Epidermal melanocyte (primary cell): ENCODE measurements at regions not wholly inside any gene's neighbourhood (a gene's known extent, or its start where the extent isn't known, plus 50 kb on each side); places are given as distances from the start of the nearest gene placed in this dataset.
"Not testable (repeated sequence)": the region's sequence is repeated elsewhere in the genome, so short reads cannot be mapped to it uniquely, and the experiment has no call there.

Source experiments
- DNase-seq: peaks from one replicate; pipeline ENCODE4 v3.0.0; 2011; ENCODE audit warnings: low spot score; ENCODE audit not compliant: insufficient read length

GRCh38 chr12:93978553-93978952 is 169.8 kb upstream of the PLXNC1 start:
- DNase-seq, result no peak

GRCh38 chr12:93979189-93979588 is 169.2 kb upstream of the PLXNC1 start:
- no peak for DNase-seq

- DNase-seq, result no peak
These were observed 167.7 kb upstream of the PLXNC1 start for GRCh38 chr12:93980711-93981110.

GRCh38 chr12:93981411-93981810 is 167.0 kb upstream of the PLXNC1 start:
- no peak for DNase-seq

GRCh38 chr12:93982771-93983315 is 165.5 kb upstream of the PLXNC1 start:
- no peak for DNase-seq

- DNase-seq, result no peak
These were observed 164.4 kb upstream of the PLXNC1 start for GRCh38 chr12:93984005-93984404.

- DNase-seq, result no peak
These were observed 158.4 kb upstream of the PLXNC1 start for GRCh38 chr12:93989949-93990348.

- DNase-seq, result no peak
These were observed 157.3 kb upstream of the PLXNC1 start for GRCh38 chr12:93990832-93991803.

GRCh38 chr12:93991829-93992461 is 156.4 kb upstream of the PLXNC1 start:
- DNase-seq, result no peak

- no peak for DNase-seq
These were observed 153.7 kb upstream of the PLXNC1 start for GRCh38 chr12:93994721-93995120.

GRCh38 chr12:93996321-93996720 is 152.1 kb upstream of the PLXNC1 start:
- DNase-seq, result no peak

- DNase-seq, result no peak
These were observed 146.7 kb upstream of the PLXNC1 start for GRCh38 chr12:94001691-94002090.

GRCh38 chr12:94002925-94003324 is 145.5 kb upstream of the PLXNC1 start:
- not testable (repeated sequence) for DNase-seq

GRCh38 chr12:94007833-94008232 is 140.5 kb upstream of the PLXNC1 start:
- DNase-seq, result not testable (repeated sequence)

- no peak for DNase-seq
These were observed 138.1 kb upstream of the PLXNC1 start for GRCh38 chr12:94010307-94010706.

GRCh38 chr12:94012071-94012470 is 136.3 kb upstream of the PLXNC1 start:
- no peak for DNase-seq

- no peak for DNase-seq
These were observed 135.8 kb upstream of the PLXNC1 start for GRCh38 chr12:94012590-94012989.

GRCh38 chr12:94017247-94017646 is 131.1 kb upstream of the PLXNC1 start:
- DNase-seq, result not testable (repeated sequence)

GRCh38 chr12:94020335-94020734 is 128.0 kb upstream of the PLXNC1 start:
- no peak for DNase-seq

GRCh38 chr12:94023879-94024278 is 124.5 kb upstream of the PLXNC1 start:
- DNase-seq, result no peak

GRCh38 chr12:94025068-94025467 is 123.3 kb upstream of the PLXNC1 start:
- no peak for DNase-seq

GRCh38 chr12:94025756-94026155 is 122.6 kb upstream of the PLXNC1 start:
- DNase-seq, result no peak
